ENCODE measurements at regions not wholly inside any gene's neighbourhood (a gene's known extent, or its start where the extent isn't known, plus 50 kb on each side); places are given as distances from the start of the nearest gene placed in this dataset.

GRCh38 chr10:4076983-4077382, 292.0 kb upstream of the KLF6 start:
- ChIA-PET POLR2A (no interaction called here), CTCF (no interaction called here)
- Mint-ChIP-seq H3K27me3 (no peaks in the 10 kb centered on the region), H3K4me3 (no peak overlapping the region), H3K4me1 (ENCODE audit: low read depth) (peaks cover 39% of the 10 kb centered on the region), H3K9me3 (no peaks in the 10 kb centered on the region), H3K36me3 (ENCODE audit: low read depth) (no peaks in the 10 kb centered on the region), H3K27ac (no peak overlapping the region)
- no peak for DNase-seq
- TF ChIP-seq, protein P1, sequence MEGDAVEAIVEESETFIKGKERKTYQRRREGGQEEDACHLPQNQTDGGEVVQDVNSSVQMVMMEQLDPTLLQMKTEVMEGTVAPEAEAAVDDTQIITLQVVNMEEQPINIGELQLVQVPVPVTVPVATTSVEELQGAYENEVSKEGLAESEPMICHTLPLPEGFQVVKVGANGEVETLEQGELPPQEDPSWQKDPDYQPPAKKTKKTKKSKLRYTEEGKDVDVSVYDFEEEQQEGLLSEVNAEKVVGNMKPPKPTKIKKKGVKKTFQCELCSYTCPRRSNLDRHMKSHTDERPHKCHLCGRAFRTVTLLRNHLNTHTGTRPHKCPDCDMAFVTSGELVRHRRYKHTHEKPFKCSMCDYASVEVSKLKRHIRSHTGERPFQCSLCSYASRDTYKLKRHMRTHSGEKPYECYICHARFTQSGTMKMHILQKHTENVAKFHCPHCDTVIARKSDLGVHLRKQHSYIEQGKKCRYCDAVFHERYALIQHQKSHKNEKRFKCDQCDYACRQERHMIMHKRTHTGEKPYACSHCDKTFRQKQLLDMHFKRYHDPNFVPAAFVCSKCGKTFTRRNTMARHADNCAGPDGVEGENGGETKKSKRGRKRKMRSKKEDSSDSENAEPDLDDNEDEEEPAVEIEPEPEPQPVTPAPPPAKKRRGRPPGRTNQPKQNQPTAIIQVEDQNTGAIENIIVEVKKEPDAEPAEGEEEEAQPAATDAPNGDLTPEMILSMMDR (IDR thresholded peaks at IDR 0.05): no peak
- no peak for ATAC-seq
- intact Hi-C loops (cut with micrococcal nuclease): no loop called here

- intact Hi-C loops (cut with micrococcal nuclease): no loop called here
- no peaks in the 10 kb centered on the region for H3K27me3 Mint-ChIP-seq
- no peaks in the 10 kb centered on the region for H3K36me3 Mint-ChIP-seq (ENCODE audit: low read depth)
- H3K9me3 Mint-ChIP-seq: no peaks in the 10 kb centered on the region
- no peak overlapping the region for H3K4me3 Mint-ChIP-seq
- DNase-seq (no peak), ATAC-seq (no peak)
- H3K27ac Mint-ChIP-seq: no peak overlapping the region
- ChIA-PET POLR2A (interaction anchor here (0.8 to 1.4 kb wide), 2 partner anchors 290 to 502 kb away, joined by 3 read pairs; partner anchors contain the start of gene KLF6), CTCF (no interaction called here)
- peaks cover 29% of the 10 kb centered on the region for H3K4me1 Mint-ChIP-seq (ENCODE audit: low read depth)
- TF ChIP-seq, protein P1 (IDR thresholded peaks at IDR 0.05): no peak
Observed at GRCh38 chr10:4075443-4075842, 290.4 kb upstream of the KLF6 start.

GRCh38 chr10:4074545-4075407, 289.8 kb upstream of the KLF6 start:
- CTCF ChIA-PET: no interaction called here
- H3K9me3 Mint-ChIP-seq: no peaks in the 10 kb centered on the region
- H3K27me3 Mint-ChIP-seq: no peaks in the 10 kb centered on the region
- intact Hi-C loops (cut with micrococcal nuclease): no loop called here
- TF ChIP-seq, protein P1 (IDR thresholded peaks at IDR 0.05): no peak
- H3K4me1 Mint-ChIP-seq (ENCODE audit: low read depth): peaks cover 24% of the 10 kb centered on the region
- POLR2A ChIA-PET: interaction anchor here (1.4 kb wide), 1 partner anchor 290 kb away, joined by 3 read pairs; the partner anchor contains the start of gene KLF6
- H3K27ac Mint-ChIP-seq: peak overlapping the region; percentile 74
- ATAC-seq: peak; percentile 64
- DNase-seq: no peak
- H3K36me3 Mint-ChIP-seq (ENCODE audit: low read depth): no peaks in the 10 kb centered on the region
- no peak overlapping the region for H3K4me3 Mint-ChIP-seq

- TF ChIP-seq, protein P1 (IDR thresholded peaks at IDR 0.05): no peak
- Mint-ChIP-seq H3K4me3 (no peak overlapping the region), H3K36me3 (ENCODE audit: low read depth) (no peaks in the 10 kb centered on the region), H3K27me3 (no peaks in the 10 kb centered on the region), H3K27ac (no peak overlapping the region), H3K9me3 (no peaks in the 10 kb centered on the region), H3K4me1 (ENCODE audit: low read depth) (peaks cover 18% of the 10 kb centered on the region)
- ChIA-PET POLR2A (no interaction called here), CTCF (interaction anchor here (1.3 kb wide), 1 partner anchor 56 kb away, joined by 3 read pairs; no protein-coding TSS in a partner anchor)
- intact Hi-C loops (cut with micrococcal nuclease): no loop called here
- ATAC-seq: no peak
- DNase-seq: no peak
Observed at GRCh38 chr10:4073912-4074311, 288.9 kb upstream of the KLF6 start.

DNA sequence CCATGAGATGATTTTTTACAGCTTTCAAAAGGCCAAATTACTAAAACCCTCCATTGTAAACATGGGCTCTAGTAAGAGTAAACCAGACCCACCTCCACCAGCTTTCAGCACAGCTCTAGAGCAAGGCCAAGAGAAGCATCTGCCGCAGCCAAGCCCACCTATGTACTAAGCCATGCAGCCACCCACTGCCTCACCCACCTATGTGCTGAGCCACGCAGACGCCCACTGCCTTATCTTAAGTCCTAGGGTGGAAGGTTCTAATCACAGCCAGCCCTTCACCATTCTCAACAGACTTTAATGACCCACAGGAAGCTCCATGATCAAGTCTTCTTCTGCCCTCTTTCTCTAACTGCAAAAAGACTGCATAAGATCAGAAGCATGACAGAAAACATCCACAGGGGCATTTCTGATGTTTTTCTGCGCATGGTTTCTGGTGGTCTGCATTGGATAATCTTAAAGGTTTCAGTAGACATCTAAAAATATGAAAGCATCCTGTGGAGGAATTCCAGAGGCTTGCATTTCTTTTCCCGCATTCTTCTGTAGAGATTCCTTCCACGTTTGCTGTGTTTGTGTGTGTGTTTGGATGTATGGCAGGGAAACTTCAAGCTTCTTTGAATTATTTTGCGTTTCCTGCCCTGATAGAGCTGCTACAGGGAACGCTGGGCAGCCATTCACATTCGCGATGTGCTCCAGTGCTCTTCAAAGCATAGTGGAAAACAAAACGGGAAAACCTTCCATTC, 286.1 kb upstream of the KLF6 start:
- ATAC-seq (no peak), DNase-seq (no peak)
- TF ChIP-seq, protein P1 (IDR thresholded peaks at IDR 0.05): no peak
- Mint-ChIP-seq H3K9me3 (no peaks in the 10 kb centered on the region), H3K27ac (no peak overlapping the region), H3K27me3 (no peaks in the 10 kb centered on the region), H3K4me1 (ENCODE audit: low read depth) (peaks cover 18% of the 10 kb centered on the region), H3K4me3 (no peak overlapping the region), H3K36me3 (ENCODE audit: low read depth) (no peaks in the 10 kb centered on the region)
- intact Hi-C loops (cut with micrococcal nuclease): no loop called here
- ChIA-PET POLR2A (interaction anchor here (1.6 kb wide), 1 partner anchor 13 kb away, joined by 4 read pairs; no protein-coding TSS in a partner anchor), CTCF (no interaction called here)
